IMR-90 (cell line): ENCODE measurements at regions not wholly inside any gene's neighbourhood (a gene's known extent, or its start where the extent isn't known, plus 50 kb on each side); places are given as distances from the start of the nearest gene placed in this dataset.
A peak's percentile ranks its signal among the peaks of the same experiment; 100 is the strongest.

Experiments
- ATAC-seq: fragments of 200-7000 bp; cut with Tn5 transposase; 2 replicates; pipeline ENCODE4 v1.9.1; 2020; ENCODE audit warnings: low read depth, mild to moderate bottlenecking, moderate library complexity
- BruUV-seq: library from RNA; stranded (reverse); fragments of 400-500 nt; replicated peaks from 2 replicates; lab custom pipeline; 2021; lab: Mats Ljungman, UMichigan
- CTCF ChIA-PET: fragments of 300-600 bp; formaldehyde crosslinking; extraction: SDS; loops from one replicate; lab custom pipeline; 2021; ENCODE audit warnings: antibody characterized with exemption; lab: Yijun Ruan, JAX
- POLR2A ChIA-PET: fragments of 300-600 bp; sonication (Branson Sonifier 250); formaldehyde crosslinking; loops from one replicate; lab custom pipeline; 2022; ENCODE audit warnings: antibody characterized with exemption; ENCODE audit not compliant: unreplicated experiment; lab: Charles Lee
- DNase-seq: peaks from one replicate; pipeline ENCODE4 v3.0.0; 2013
- H2AFZ ChIP-seq: replicated peaks from 2 replicates; pipeline ENCODE3; 2013; ENCODE audit warnings: low read length, mild to moderate bottlenecking; ENCODE audit not compliant: poor library complexity
- H2AK5ac ChIP-seq: 2 replicates; pipeline ENCODE4 v1.6.1; 2013; ENCODE audit warnings: low read depth, low read length, inconsistent platforms
- H2AK9ac ChIP-seq: replicated peaks from 2 replicates; pipeline ENCODE3; 2013; ENCODE audit warnings: mild to moderate bottlenecking, low read depth, low read length, moderate library complexity; ENCODE audit not compliant: poor library complexity
- H2BK120ac ChIP-seq: 2 replicates; pipeline ENCODE4 v1.6.1; 2013; ENCODE audit warnings: low read depth, low read length, inconsistent platforms
- H2BK15ac ChIP-seq: 3 replicates; pipeline ENCODE4 v1.6.1; 2013; ENCODE audit warnings: low read depth, low read length, inconsistent platforms
- H2BK20ac ChIP-seq: 2 replicates; pipeline ENCODE4 v1.6.1; 2013; ENCODE audit warnings: low read depth, mild to moderate bottlenecking, inconsistent platforms, low read length, moderate library complexity
- H2BK5ac ChIP-seq: 2 replicates; pipeline ENCODE4 v1.6.1; 2013; ENCODE audit warnings: mild to moderate bottlenecking, low read depth, low read length, inconsistent platforms; ENCODE audit not compliant: poor library complexity, severe bottlenecking
- H3K14ac ChIP-seq: replicated peaks from 2 replicates; pipeline ENCODE4 v1.6.1; 2013; ENCODE audit warnings: low read depth, low read length, inconsistent platforms
- H3K18ac ChIP-seq: 2 replicates; pipeline ENCODE4 v1.6.1; 2013; ENCODE audit warnings: low read depth, low read length, control low read depth
- H3K23ac ChIP-seq: 2 replicates; pipeline ENCODE4 v1.6.1; 2013; ENCODE audit warnings: low read depth, low read length, inconsistent platforms
- H3K27ac ChIP-seq: 2 replicates; pipeline ENCODE4 v1.5.1; 2013; ENCODE audit warnings: mild to moderate bottlenecking, control low read depth, low read length; ENCODE audit not compliant: insufficient read depth
- H3K27me3 ChIP-seq: 2 replicates; pipeline ENCODE4 v1.6.1; 2013; ENCODE audit warnings: low read length; ENCODE audit not compliant: control insufficient read depth, insufficient read depth
- H3K36me3 ChIP-seq: 2 replicates; pipeline ENCODE4 v1.6.1; 2013; ENCODE audit warnings: low read length, mixed read lengths; ENCODE audit not compliant: control insufficient read depth, insufficient read depth
- H3K4ac ChIP-seq: 2 replicates; pipeline ENCODE4 v1.6.1; 2013; ENCODE audit warnings: low read depth, low read length, inconsistent platforms
- H3K4me1 ChIP-seq: 2 replicates; pipeline ENCODE4 v1.6.1; 2013; ENCODE audit warnings: low read length, mixed read lengths; ENCODE audit not compliant: control insufficient read depth, insufficient read depth
- H3K4me2 ChIP-seq: 2 replicates; pipeline ENCODE4 v1.6.1; 2013; ENCODE audit warnings: low read depth, mild to moderate bottlenecking, control low read depth, low read length, moderate library complexity
- H3K4me3 ChIP-seq: 2 replicates; pipeline ENCODE4 v1.5.1; 2013; ENCODE audit warnings: low read depth, mild to moderate bottlenecking, control low read depth, low read length, moderate library complexity; ENCODE audit not compliant: insufficient read depth
- H3K56ac ChIP-seq: 2 replicates; pipeline ENCODE4 v1.6.1; 2013; ENCODE audit warnings: low read length, inconsistent platforms; ENCODE audit not compliant: insufficient read depth; ENCODE audit errors: extremely low read depth
- H3K79me1 ChIP-seq, 2 experiments: 2 replicates each; pipeline ENCODE4 v1.6.1; 2013; ENCODE audit warnings: low read length in 2 of 2, inconsistent platforms in 1 of 2, low read depth in 1 of 2
- H3K9ac ChIP-seq: 2 replicates; pipeline ENCODE4 v1.6.1; 2013; ENCODE audit warnings: low read depth, low read length, control low read depth
- H3K9me1 ChIP-seq: 2 replicates; pipeline ENCODE4 v1.6.1; 2013; ENCODE audit warnings: low read length, inconsistent platforms; ENCODE audit not compliant: insufficient read depth
- H3K9me3 ChIP-seq: 2 replicates; pipeline ENCODE4 v1.6.1; 2013; ENCODE audit warnings: low read length; ENCODE audit not compliant: control insufficient read depth, insufficient read depth
- H4K20me1 ChIP-seq: 2 replicates; pipeline ENCODE4 v1.6.1; 2013; ENCODE audit warnings: low read length, inconsistent platforms; ENCODE audit not compliant: insufficient read depth
- H4K5ac ChIP-seq: 2 replicates; pipeline ENCODE4 v1.6.1; 2013; ENCODE audit warnings: mild to moderate bottlenecking, low read depth, low read length, control low read depth
- H4K8ac ChIP-seq, 2 experiments: 2 replicates each; pipeline ENCODE4 v1.6.1; 2013; ENCODE audit warnings: low read depth in 2 of 2, low read length in 2 of 2, control low read depth in 1 of 2, inconsistent platforms in 1 of 2
- H4K91ac ChIP-seq: 2 replicates; pipeline ENCODE4 v1.6.1; 2013; ENCODE audit warnings: low read depth, low read length, inconsistent platforms; ENCODE audit not compliant: insufficient read depth
- BHLHE40 ChIP-seq: fragments of 150-350 bp; IDR thresholded peaks from 2 replicates; pipeline ENCODE4 v1.6.1; 2016; ENCODE audit warnings: mild to moderate bottlenecking, low read depth, low read length
- CEBPB ChIP-seq: IDR thresholded peaks from 2 replicates; pipeline ENCODE4 v1.6.1; 2012; ENCODE audit warnings: low read depth, low read length, improper control_type of control experiment
- CHD1 ChIP-seq: IDR thresholded peaks from 2 replicates; pipeline ENCODE4 v1.6.1; 2012; ENCODE audit warnings: low read depth, low read length, improper control_type of control experiment
- ELK1 ChIP-seq: fragments of 150-350 bp; IDR thresholded peaks from 2 replicates; pipeline ENCODE4 v1.6.1; 2016; ENCODE audit warnings: low read depth, mild to moderate bottlenecking, low read length, moderate library complexity, borderline replicate concordance
- FOS ChIP-seq: fragments of 150-350 bp; IDR thresholded peaks from 2 replicates; pipeline ENCODE4 v1.6.1; 2016; ENCODE audit warnings: low read depth, low read length
- MAFK ChIP-seq: IDR thresholded peaks from 2 replicates; pipeline ENCODE4 v1.6.1; 2012; ENCODE audit warnings: low read depth, low read length, improper control_type of control experiment
- MAZ ChIP-seq: IDR thresholded peaks from 2 replicates; pipeline ENCODE4 v1.6.1; 2012; ENCODE audit warnings: low read depth, mild to moderate bottlenecking, low read length, improper control_type of control experiment, moderate library complexity, borderline replicate concordance
- MXI1 ChIP-seq: IDR thresholded peaks from 2 replicates; pipeline ENCODE4 v1.6.1; 2012; ENCODE audit warnings: low read depth, mild to moderate bottlenecking, low read length, moderate library complexity, borderline replicate concordance
- NFE2L2 ChIP-seq: fragments of 150-350 bp; IDR thresholded peaks from 2 replicates; pipeline ENCODE4 v1.6.1; 2016; ENCODE audit warnings: low read depth, mild to moderate bottlenecking, low read length
- POLR2A ChIP-seq: IDR thresholded peaks from 2 replicates; pipeline ENCODE4 v1.6.1; 2012; ENCODE audit warnings: mild to moderate bottlenecking, low read depth, low read length
- RAD21 ChIP-seq: IDR thresholded peaks from 2 replicates; pipeline ENCODE4 v1.6.1; 2012; ENCODE audit warnings: low read length, improper control_type of control experiment
- RCOR1 ChIP-seq: IDR thresholded peaks from 2 replicates; pipeline ENCODE4 v1.6.1; 2012; ENCODE audit warnings: mild to moderate bottlenecking, low read length, improper control_type of control experiment; ENCODE audit not compliant: insufficient replicate concordance
- RFX5 ChIP-seq: IDR thresholded peaks from 2 replicates; pipeline ENCODE4 v1.8.0; 2012; ENCODE audit warnings: low read depth, mild to moderate bottlenecking, low read length, moderate library complexity
- SMC3 ChIP-seq: fragments of 150-350 bp; IDR thresholded peaks from 2 replicates; pipeline ENCODE4 v1.6.1; 2016; ENCODE audit warnings: low read depth, mild to moderate bottlenecking, antibody characterized with exemption, low read length, moderate library complexity
- USF2 ChIP-seq: fragments of 150-350 bp; IDR thresholded peaks from 2 replicates; pipeline ENCODE4 v1.6.1; 2017; ENCODE audit warnings: mild to moderate bottlenecking, antibody characterized with exemption, low read length, low read depth
- WGBS, 2 experiments: methylation state at CpG; one replicate each; pipeline versions ENCODE4 v1.1.5 to v1.1.7; 2013; ENCODE audit warnings: missing lambda C conversion rate in 2 of 2; ENCODE audit not compliant: insufficient read length in 1 of 2; ENCODE audit errors: extremely low coverage in 2 of 2; 5-methylcytosine and 5-hydroxymethylcytosine counted together
- dilution Hi-C: fragments of 300-500 bp; cut with HindIII; formaldehyde crosslinking; loops from one replicate; pipeline ENCODE4 v1.14.3; 2018; ENCODE audit warnings: low sequenced_read_pairs; ENCODE audit not compliant: unreplicated experiment
- in situ Hi-C: fragments of 300-500 bp; cut with MboI; formaldehyde crosslinking; loops from 3 replicates; pipeline ENCODE4 v1.14.3; 2019; ENCODE audit warnings: low sequenced_read_pairs, inconsistent platforms, mixed read lengths
- intact Hi-C: fragments of 100-400 bp; cut with micrococcal nuclease; formaldehyde crosslinking; loops from 2 replicates; pipeline ENCODE4 v1.10.0; 2022
- TF ChIP-seq, protein P1 (sequence below): conservative IDR thresholded peaks from 2 replicates; pipeline ENCODE4 v1.5.1; 2012; ENCODE audit warnings: mild to moderate bottlenecking, low read depth, low read length, improper control_type of control experiment

GRCh38 chr6:14399635-14400034, 282.1 kb downstream of the CD83 start:
- Histone ChIP-seq H3K79me1 (no peaks in the 10 kb centered on the region), H3K4ac (no peak overlapping the region), H3K4me3 (no peak overlapping the region), H4K20me1 (no peaks in the 10 kb centered on the region; the same call in 1 of the 2 replicates), H3K18ac (no peak overlapping the region), H3K23ac (no peak overlapping the region), H2BK120ac (no peak overlapping the region), H3K9me1 (peaks cover 3% of the 10 kb centered on the region; the same call in 1 of the 2 replicates), H3K9ac (no peak overlapping the region), H3K4me1 (peaks cover 4% of the 10 kb centered on the region), H2AK5ac (no peak overlapping the region), H3K9me3 (no peaks in the 10 kb centered on the region), H3K27ac (no peak overlapping the region), H2BK20ac (no peak overlapping the region), H4K5ac (no peak overlapping the region), H3K4me2 (no peak overlapping the region), H3K56ac (no peak overlapping the region), H2BK5ac (no peak overlapping the region), H2BK15ac (no peak overlapping the region), H4K91ac (no peak overlapping the region), H4K8ac (no peak overlapping the region), H3K14ac (no peak overlapping the region), H3K27me3 (0 out of 2 replicates have a peak, but pooled peaks cover 2% of the 10 kb centered on the region), H2AFZ (no peak overlapping the region), H3K36me3 (no peaks in the 10 kb centered on the region), H2AK9ac (no peak overlapping the region)
- 95% methylated on average over 2 of the region's 5 CpGs; no CpG with 5 or more reads in 1 of the 2 experiments for WGBS, 2 experiments
- DNase-seq (peak; percentile 3), ATAC-seq (no peak)
- dilution Hi-C loops (no loop called here), in situ Hi-C loops (no loop called here), intact Hi-C loops (no loop called here)
- ChIA-PET CTCF (no interaction called here), POLR2A (no interaction called here)
- no peak for TF ChIP-seq NFE2L2
- TF ChIP-seq RAD21: no peak
- no peak for TF ChIP-seq USF2
- no peak for TF ChIP-seq MAZ
- TF ChIP-seq RCOR1: no peak
- TF ChIP-seq MXI1: no peak
- TF ChIP-seq POLR2A: no peak
- TF ChIP-seq MAFK: no peak
- TF ChIP-seq SMC3: no peak
- TF ChIP-seq CHD1: no peak
- TF ChIP-seq, protein P1, sequence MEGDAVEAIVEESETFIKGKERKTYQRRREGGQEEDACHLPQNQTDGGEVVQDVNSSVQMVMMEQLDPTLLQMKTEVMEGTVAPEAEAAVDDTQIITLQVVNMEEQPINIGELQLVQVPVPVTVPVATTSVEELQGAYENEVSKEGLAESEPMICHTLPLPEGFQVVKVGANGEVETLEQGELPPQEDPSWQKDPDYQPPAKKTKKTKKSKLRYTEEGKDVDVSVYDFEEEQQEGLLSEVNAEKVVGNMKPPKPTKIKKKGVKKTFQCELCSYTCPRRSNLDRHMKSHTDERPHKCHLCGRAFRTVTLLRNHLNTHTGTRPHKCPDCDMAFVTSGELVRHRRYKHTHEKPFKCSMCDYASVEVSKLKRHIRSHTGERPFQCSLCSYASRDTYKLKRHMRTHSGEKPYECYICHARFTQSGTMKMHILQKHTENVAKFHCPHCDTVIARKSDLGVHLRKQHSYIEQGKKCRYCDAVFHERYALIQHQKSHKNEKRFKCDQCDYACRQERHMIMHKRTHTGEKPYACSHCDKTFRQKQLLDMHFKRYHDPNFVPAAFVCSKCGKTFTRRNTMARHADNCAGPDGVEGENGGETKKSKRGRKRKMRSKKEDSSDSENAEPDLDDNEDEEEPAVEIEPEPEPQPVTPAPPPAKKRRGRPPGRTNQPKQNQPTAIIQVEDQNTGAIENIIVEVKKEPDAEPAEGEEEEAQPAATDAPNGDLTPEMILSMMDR: no peak
- no peak for TF ChIP-seq ELK1
- TF ChIP-seq FOS: no peak
- no peak for TF ChIP-seq RFX5
- TF ChIP-seq BHLHE40: no peak
- TF ChIP-seq CEBPB: no peak
- BruUV-seq: no TSS peak
